Erythroblast (primary cell): ENCODE measurements at regions not wholly inside any gene's neighbourhood (a gene's known extent, or its start where the extent isn't known, plus 50 kb on each side); places are given as distances from the start of the nearest gene placed in this dataset.

ENCODE experiments used
- GATA1 ChIP-seq: IDR thresholded peaks from 2 replicates; pipeline ENCODE4 v1.6.1; 2011; ENCODE audit warnings: low read depth, mild to moderate bottlenecking, control low read depth, low read length, moderate library complexity
- POLR2A ChIP-seq: IDR thresholded peaks from 2 replicates; pipeline ENCODE4 v1.6.1; 2011; ENCODE audit warnings: mild to moderate bottlenecking, low read length

GRCh38 chr10:131580674-131581073 lies 269.2 kb upstream of the TCERG1L start:
- no peak for TF ChIP-seq POLR2A
- TF ChIP-seq GATA1: no peak
